ENCODE measurements at regions not wholly inside any gene's neighbourhood (a gene's known extent, or its start where the extent isn't known, plus 50 kb on each side); places are given as distances from the start of the nearest gene placed in this dataset.

DNA sequence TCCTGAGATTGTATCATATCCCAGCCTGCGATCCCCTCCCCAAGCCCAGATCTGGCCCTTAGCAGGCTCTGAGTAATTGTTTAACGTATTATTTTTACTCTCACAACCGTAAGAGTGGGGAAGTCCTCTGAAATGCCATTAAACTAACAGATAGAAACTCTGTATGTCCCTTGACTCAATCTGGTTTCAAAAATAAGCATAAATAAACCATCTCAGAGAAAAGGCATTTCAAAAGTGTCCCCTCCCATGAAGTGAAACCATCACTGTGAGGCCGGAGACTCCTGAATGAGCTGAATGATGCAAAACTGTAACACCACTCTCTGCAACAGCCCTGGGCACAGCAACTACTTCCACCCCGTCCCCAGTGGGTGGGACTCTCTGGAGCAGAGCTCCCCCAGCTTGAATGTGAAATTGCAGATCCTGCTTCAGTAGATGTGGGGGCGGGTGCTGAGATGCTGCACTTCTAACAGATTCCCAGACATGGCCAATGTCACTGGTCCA is 104.1 kb downstream of the SYF2 start:
- Histone ChIP-seq H2AFZ (ENCODE audit: low read depth, low read length) (no peak overlapping the region), H3K27ac (ENCODE audit: low read length) (no peak overlapping the region), H3F3A (ENCODE audit: insufficient read depth, low read length, poor library complexity, severe bottlenecking) (no peaks in the 10 kb centered on the region), H3K4me2 (ENCODE audit: low read length) (no peak overlapping the region), H3K36me3 (ENCODE audit: insufficient read depth, low read length) (no peaks in the 10 kb centered on the region), H4K20me1 (ENCODE audit: insufficient read depth) (no peaks in the 10 kb centered on the region), H3K4me3 (ENCODE audit: low read length) (no peak overlapping the region), H3K9ac (ENCODE audit: low read length) (no peak overlapping the region), H3K27me3 (ENCODE audit: insufficient read depth, low read depth, low read length) (no peaks in the 10 kb centered on the region), H3K9me3 (ENCODE audit: low read length) (no peaks in the 10 kb centered on the region), H3K9me2 (ENCODE audit: insufficient read depth, low read length) (no peaks in the 10 kb centered on the region), H3K79me2 (replicated peaks; ENCODE audit: insufficient read depth, low read length) (no peaks in the 10 kb centered on the region)
- TF ChIP-seq EP300 (conservative IDR thresholded peaks at IDR 0.05; ENCODE audit: poor library complexity, severe bottlenecking) = no peak
- no peak for TF ChIP-seq REST (IDR thresholded peaks at IDR 0.05; ENCODE audit: borderline replicate concordance)
- TF ChIP-seq RAD21 (conservative IDR thresholded peaks at IDR 0.05) = no peak
- no peak for TF ChIP-seq MXI1 (conservative IDR thresholded peaks at IDR 0.05; ENCODE audit: poor library complexity, severe bottlenecking)
- TF ChIP-seq TAF1 (IDR thresholded peaks at IDR 0.05; ENCODE audit: low read depth) = no peak
- TF ChIP-seq CTCF (IDR thresholded peaks at IDR 0.05; ENCODE audit: poor library complexity, severe bottlenecking) = no peak
- no peak for TF ChIP-seq EZH2 (IDR thresholded peaks at IDR 0.05; ENCODE audit: borderline replicate concordance, insufficient read depth, low read length, poor library complexity, severe bottlenecking)
- no peak for TF ChIP-seq POLR2AphosphoS5 (IDR thresholded peaks at IDR 0.05)

DNA sequence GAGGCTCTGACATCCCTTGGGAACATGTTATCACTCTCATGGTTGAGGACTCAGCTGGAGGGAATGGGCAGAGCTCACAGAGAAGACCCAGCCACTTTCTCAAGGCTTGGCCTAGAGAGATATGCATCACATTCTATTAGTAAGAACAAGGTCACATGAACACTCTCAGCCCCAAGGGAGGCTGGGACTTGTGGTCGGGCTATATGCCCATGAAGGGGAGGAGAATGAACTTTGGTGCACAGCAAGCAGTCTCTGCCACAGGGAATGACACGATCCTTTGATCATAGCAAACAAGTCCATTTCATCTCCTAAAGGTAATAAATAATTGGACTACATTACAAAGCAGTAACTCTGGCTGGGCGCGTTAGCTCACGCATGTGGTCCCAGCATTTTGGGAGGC is 105.7 kb downstream of the SYF2 start:
- Histone ChIP-seq H2AFZ (ENCODE audit: low read depth, low read length) (no peak overlapping the region), H3K4me2 (ENCODE audit: low read length) (no peak overlapping the region), H3K79me2 (replicated peaks; ENCODE audit: insufficient read depth, low read length) (no peaks in the 10 kb centered on the region), H3K27ac (ENCODE audit: low read length) (no peak overlapping the region), H3K27me3 (ENCODE audit: insufficient read depth, low read depth, low read length) (no peaks in the 10 kb centered on the region), H3K36me3 (ENCODE audit: insufficient read depth, low read length) (no peaks in the 10 kb centered on the region), H4K20me1 (ENCODE audit: insufficient read depth) (no peaks in the 10 kb centered on the region), H3K9me2 (ENCODE audit: insufficient read depth, low read length) (no peaks in the 10 kb centered on the region), H3K9ac (ENCODE audit: low read length) (no peak overlapping the region), H3K9me3 (ENCODE audit: low read length) (no peaks in the 10 kb centered on the region), H3K4me3 (ENCODE audit: low read length) (no peak overlapping the region), H3F3A (ENCODE audit: insufficient read depth, low read length, poor library complexity, severe bottlenecking) (no peaks in the 10 kb centered on the region)
- TF ChIP-seq SMC3 (conservative IDR thresholded peaks at IDR 0.05; ENCODE audit: poor library complexity) = no peak
- no peak for TF ChIP-seq REST (IDR thresholded peaks at IDR 0.05; ENCODE audit: borderline replicate concordance)
- no peak for TF ChIP-seq TAF1 (IDR thresholded peaks at IDR 0.05; ENCODE audit: low read depth)
- no peak for TF ChIP-seq EZH2 (IDR thresholded peaks at IDR 0.05; ENCODE audit: borderline replicate concordance, insufficient read depth, low read length, poor library complexity, severe bottlenecking)
- TF ChIP-seq CTCF (IDR thresholded peaks at IDR 0.05; ENCODE audit: poor library complexity, severe bottlenecking) = no peak
- TF ChIP-seq EP300 (conservative IDR thresholded peaks at IDR 0.05; ENCODE audit: poor library complexity, severe bottlenecking) = no peak
- no peak for TF ChIP-seq RAD21 (conservative IDR thresholded peaks at IDR 0.05)
- no peak for TF ChIP-seq MXI1 (conservative IDR thresholded peaks at IDR 0.05; ENCODE audit: poor library complexity, severe bottlenecking)
- no peak for TF ChIP-seq POLR2AphosphoS5 (IDR thresholded peaks at IDR 0.05)
